ENCODE measurements at regions not wholly inside any gene's neighbourhood (a gene's known extent, or its start where the extent isn't known, plus 50 kb on each side); places are given as distances from the start of the nearest gene placed in this dataset.

DNA sequence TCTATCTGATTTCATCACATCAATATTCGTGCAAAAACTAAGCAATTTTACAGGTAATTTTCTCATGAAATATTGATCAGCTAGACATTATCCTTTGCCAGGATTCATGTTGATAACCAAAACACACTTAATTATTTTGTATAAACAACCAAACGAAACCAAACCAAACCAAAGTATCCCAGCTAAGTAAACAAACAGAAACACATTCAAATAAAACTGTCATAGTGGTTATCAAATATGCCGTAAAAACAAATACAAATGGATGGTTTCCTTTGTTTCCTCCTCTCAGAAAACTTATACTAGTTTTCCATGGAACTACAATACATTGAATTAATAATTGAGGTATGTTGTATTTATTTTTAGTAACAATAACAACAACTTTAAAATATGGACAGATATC lies 777.4 kb downstream of the DSC3 start:
- H3K9ac ChIP-seq (ENCODE audit: low read length) = no peak overlapping the region
- no peak overlapping the region for H2AFZ ChIP-seq (ENCODE audit: insufficient read depth, low read length, poor library complexity)
- H3K4me2 ChIP-seq (ENCODE audit: low read length) = no peak overlapping the region
- H3K79me1 ChIP-seq (ENCODE audit: low read length) = no peaks in the 10 kb centered on the region
- H2BK12ac ChIP-seq (ENCODE audit: low read length) = no peak overlapping the region
- H4K12ac ChIP-seq (ENCODE audit: low read depth, low read length) = no peak overlapping the region
- no peaks in the 10 kb centered on the region for H3K79me2 ChIP-seq (ENCODE audit: control insufficient read depth, insufficient read depth, low read length, poor library complexity)
- no peak overlapping the region for H4K8ac ChIP-seq (ENCODE audit: low read depth, low read length)
- H2AK5ac ChIP-seq (ENCODE audit: low read length) = no peak overlapping the region
- no peaks in the 10 kb centered on the region for H3K9me3 ChIP-seq (ENCODE audit: insufficient read depth, low read depth, low read length)
- H2BK5ac ChIP-seq (ENCODE audit: low read depth, low read length, poor library complexity) = no peak overlapping the region
- H3K36me3 ChIP-seq (ENCODE audit: control insufficient read depth in 1 of 2, insufficient read depth in 2 of 2, low read length in 2 of 2) = no peaks in the 10 kb centered on the region
- H3K4me3 ChIP-seq (ENCODE audit: low read depth, low read length) = no peak overlapping the region
- no peak for DNase-seq
- H2BK120ac ChIP-seq (ENCODE audit: insufficient read depth, low read length, poor library complexity) = no peak overlapping the region
- no peaks in the 10 kb centered on the region for H3K27me3 ChIP-seq (ENCODE audit: insufficient read depth, low read length)
- no peak overlapping the region for H3K4ac ChIP-seq (ENCODE audit: low read depth, low read length)
- H4K91ac ChIP-seq (ENCODE audit: low read depth, low read length) = no peak overlapping the region
- no peak overlapping the region for H3K23ac ChIP-seq (ENCODE audit: low read length)
- no CpG with 5 or more reads among the region's 3 CpGs for WGBS (ENCODE audit: extremely low coverage, insufficient coverage, insufficient read length)
- H3K27ac ChIP-seq (ENCODE audit: low read depth, low read length) = no peak overlapping the region
- no peak overlapping the region for H3K14ac ChIP-seq (ENCODE audit: low read length)
- H3K18ac ChIP-seq (ENCODE audit: low read length) = no peak overlapping the region
- H3K4me1 ChIP-seq (ENCODE audit: control insufficient read depth in 1 of 2, insufficient read depth in 2 of 2, low read length in 2 of 2) = no peaks in the 10 kb centered on the region

DNA sequence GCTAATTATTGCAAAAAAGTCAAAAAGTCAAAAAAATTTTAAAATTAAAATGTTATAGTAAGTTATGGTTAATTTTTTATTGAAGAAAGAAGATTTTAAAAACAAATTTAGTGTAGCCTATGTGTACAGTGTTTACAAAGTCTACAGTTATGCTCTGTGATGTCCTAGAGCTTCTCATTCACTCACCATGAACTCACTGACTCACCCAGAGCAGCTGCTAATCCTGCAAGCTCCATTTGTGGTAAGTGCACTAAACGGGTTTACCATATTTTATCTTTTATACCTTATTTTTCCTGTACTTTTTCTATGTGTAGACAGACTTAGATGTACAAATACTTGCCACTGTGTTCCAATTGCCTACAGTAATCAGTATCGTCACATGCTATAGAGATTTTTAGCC lies 788.2 kb downstream of the DSC3 start:
- H4K91ac ChIP-seq (ENCODE audit: low read depth, low read length) = no peak overlapping the region
- H3K9me3 ChIP-seq (ENCODE audit: insufficient read depth, low read depth, low read length) = no peaks in the 10 kb centered on the region
- no peaks in the 10 kb centered on the region for H3K79me1 ChIP-seq (ENCODE audit: low read length)
- no peak overlapping the region for H3K4me2 ChIP-seq (ENCODE audit: low read length)
- H3K79me2 ChIP-seq (ENCODE audit: control insufficient read depth, insufficient read depth, low read length, poor library complexity) = no peaks in the 10 kb centered on the region
- H3K36me3 ChIP-seq (ENCODE audit: control insufficient read depth in 1 of 2, insufficient read depth in 2 of 2, low read length in 2 of 2) = no peaks in the 10 kb centered on the region
- H2AFZ ChIP-seq (ENCODE audit: insufficient read depth, low read length, poor library complexity) = no peak overlapping the region
- no peak overlapping the region for H3K9ac ChIP-seq (ENCODE audit: low read length)
- no peak overlapping the region for H2BK120ac ChIP-seq (ENCODE audit: insufficient read depth, low read length, poor library complexity)
- no peak overlapping the region for H2BK12ac ChIP-seq (ENCODE audit: low read length)
- H4K12ac ChIP-seq (ENCODE audit: low read depth, low read length) = no peak overlapping the region
- no peak overlapping the region for H3K4me3 ChIP-seq (ENCODE audit: low read depth, low read length)
- H3K4ac ChIP-seq (ENCODE audit: low read depth, low read length) = no peak overlapping the region
- no peak overlapping the region for H2BK5ac ChIP-seq (ENCODE audit: low read depth, low read length, poor library complexity)
- H4K8ac ChIP-seq (ENCODE audit: low read depth, low read length) = no peak overlapping the region
- no peak overlapping the region for H3K27ac ChIP-seq (ENCODE audit: low read depth, low read length)
- DNase-seq = no peak
- no peak overlapping the region for H3K18ac ChIP-seq (ENCODE audit: low read length)
- no peak overlapping the region for H2AK5ac ChIP-seq (ENCODE audit: low read length)
- H3K23ac ChIP-seq (ENCODE audit: low read length) = no peak overlapping the region
- no peaks in the 10 kb centered on the region for H3K27me3 ChIP-seq (ENCODE audit: insufficient read depth, low read length)
- H3K4me1 ChIP-seq (ENCODE audit: control insufficient read depth in 1 of 2, insufficient read depth in 2 of 2, low read length in 2 of 2) = no peaks in the 10 kb centered on the region
- WGBS (ENCODE audit: extremely low coverage, insufficient coverage, insufficient read length) = no CpG with 5 or more reads among the region's 2 CpGs
- H3K14ac ChIP-seq (ENCODE audit: low read length) = no peak overlapping the region

DNA sequence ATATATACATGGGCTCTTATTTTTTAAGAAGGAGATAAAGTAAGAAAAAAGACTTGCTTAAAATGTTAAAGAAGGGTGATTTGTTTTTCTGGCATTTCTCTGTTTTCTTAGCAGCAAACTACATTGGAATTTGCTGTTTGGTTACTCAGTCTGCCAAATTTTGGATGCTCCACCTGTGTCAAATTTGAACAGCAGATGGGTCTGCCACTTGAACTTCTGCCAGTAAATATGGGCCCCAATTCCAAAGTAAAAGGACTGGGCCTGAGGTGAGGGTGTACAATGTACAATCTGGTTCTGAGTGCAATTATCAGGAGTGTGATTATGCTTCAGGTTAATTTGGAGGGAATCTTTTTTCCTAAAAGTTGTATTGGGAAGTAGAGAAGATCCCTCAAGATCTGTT lies 794.5 kb downstream of the DSC3 start:
- Histone ChIP-seq H3K9me3 (ENCODE audit: insufficient read depth, low read depth, low read length) (no peaks in the 10 kb centered on the region), H3K79me2 (ENCODE audit: control insufficient read depth, insufficient read depth, low read length, poor library complexity) (no peaks in the 10 kb centered on the region), H3K23ac (ENCODE audit: low read length) (no peak overlapping the region)

DNA sequence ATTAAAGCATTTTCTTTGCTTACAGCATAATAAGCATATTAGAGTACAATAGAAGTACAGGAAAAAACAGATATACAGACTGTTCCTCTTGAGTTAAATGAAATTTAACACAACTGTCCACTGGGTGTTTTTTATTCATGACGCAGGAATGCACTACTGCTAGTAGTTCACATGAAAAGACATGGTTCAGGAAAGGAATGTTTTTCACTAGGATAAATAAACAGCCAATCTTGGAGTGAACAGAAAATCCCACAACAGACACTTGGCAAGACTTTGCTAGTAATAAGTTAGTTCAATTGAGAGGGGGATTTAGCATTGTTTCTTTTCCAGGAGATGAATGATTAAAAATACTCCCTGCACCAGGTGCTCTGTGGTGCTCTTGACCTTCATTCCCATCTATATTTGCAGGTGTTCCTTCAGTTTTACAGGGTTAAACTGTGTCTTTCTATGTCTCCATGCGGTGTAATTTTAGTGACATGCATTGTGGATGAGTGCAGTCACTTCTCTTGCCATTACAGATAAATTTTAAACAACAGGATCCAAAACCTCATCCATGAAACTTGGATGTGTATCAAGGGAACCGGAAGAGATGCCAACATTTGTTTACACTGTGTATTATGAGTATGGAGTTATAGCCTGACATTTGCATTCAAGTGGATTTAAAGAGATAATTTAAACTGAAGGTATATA lies 796.6 kb downstream of the DSC3 start:
- Histone ChIP-seq H3K23ac (ENCODE audit: low read length) (no peak overlapping the region), H3K27ac (ENCODE audit: low read depth, low read length) (no peak overlapping the region), H2BK120ac (ENCODE audit: insufficient read depth, low read length, poor library complexity) (no peak overlapping the region), H3K4ac (ENCODE audit: low read depth, low read length) (no peak overlapping the region), H2AFZ (ENCODE audit: insufficient read depth, low read length, poor library complexity) (no peak overlapping the region), H2BK5ac (ENCODE audit: low read depth, low read length, poor library complexity) (no peak overlapping the region), H3K79me1 (ENCODE audit: low read length) (no peaks in the 10 kb centered on the region), H3K9ac (ENCODE audit: low read length) (no peak overlapping the region), H2BK12ac (ENCODE audit: low read length) (no peak overlapping the region), H3K4me2 (ENCODE audit: low read length) (no peak overlapping the region), H4K12ac (ENCODE audit: low read depth, low read length) (no peak overlapping the region), H2AK5ac (ENCODE audit: low read length) (no peak overlapping the region), H3K27me3 (ENCODE audit: insufficient read depth, low read length) (no peaks in the 10 kb centered on the region), H3K9me3 (ENCODE audit: insufficient read depth, low read depth, low read length) (no peaks in the 10 kb centered on the region), H3K79me2 (ENCODE audit: control insufficient read depth, insufficient read depth, low read length, poor library complexity) (no peaks in the 10 kb centered on the region), H3K18ac (ENCODE audit: low read length) (no peak overlapping the region), H4K91ac (ENCODE audit: low read depth, low read length) (no peak overlapping the region), H3K36me3 (ENCODE audit: control insufficient read depth in 1 of 2, insufficient read depth in 2 of 2, low read length in 2 of 2) (no peaks in the 10 kb centered on the region), H3K4me3 (ENCODE audit: low read depth, low read length) (no peak overlapping the region), H4K8ac (ENCODE audit: low read depth, low read length) (no peak overlapping the region), H3K14ac (ENCODE audit: low read length) (no peak overlapping the region), H3K4me1 (ENCODE audit: control insufficient read depth in 1 of 2, insufficient read depth in 2 of 2, low read length in 2 of 2) (no peaks in the 10 kb centered on the region)
- no peak for DNase-seq
- WGBS (ENCODE audit: extremely low coverage, insufficient coverage, insufficient read length) = no CpG with 5 or more reads among the region's 3 CpGs

More for the DNA sequence above, 794.5 kb downstream of the DSC3 start:
- no peak overlapping the region for H2AK5ac ChIP-seq (ENCODE audit: low read length)
- H3K4me3 ChIP-seq (ENCODE audit: low read depth, low read length) = no peak overlapping the region
- H4K8ac ChIP-seq (ENCODE audit: low read depth, low read length) = no peak overlapping the region
- H3K36me3 ChIP-seq (ENCODE audit: control insufficient read depth in 1 of 2, insufficient read depth in 2 of 2, low read length in 2 of 2) = no peaks in the 10 kb centered on the region
- H3K4me2 ChIP-seq (ENCODE audit: low read length) = no peak overlapping the region
- H2BK5ac ChIP-seq (ENCODE audit: low read depth, low read length, poor library complexity) = no peak overlapping the region
- H3K4ac ChIP-seq (ENCODE audit: low read depth, low read length) = no peak overlapping the region
- no peak overlapping the region for H3K9ac ChIP-seq (ENCODE audit: low read length)
- no peak overlapping the region for H2AFZ ChIP-seq (ENCODE audit: insufficient read depth, low read length, poor library complexity)
- H3K14ac ChIP-seq (ENCODE audit: low read length) = no peak overlapping the region
- H3K18ac ChIP-seq (ENCODE audit: low read length) = no peak overlapping the region
- no peak overlapping the region for H4K12ac ChIP-seq (ENCODE audit: low read depth, low read length)
- H3K27me3 ChIP-seq (ENCODE audit: insufficient read depth, low read length) = no peaks in the 10 kb centered on the region
- no peaks in the 10 kb centered on the region for H3K79me1 ChIP-seq (ENCODE audit: low read length)
- no peak for DNase-seq
- H4K91ac ChIP-seq (ENCODE audit: low read depth, low read length) = no peak overlapping the region
- H3K4me1 ChIP-seq (ENCODE audit: control insufficient read depth in 1 of 2, insufficient read depth in 2 of 2, low read length in 2 of 2) = no peaks in the 10 kb centered on the region
- H3K27ac ChIP-seq (ENCODE audit: low read depth, low read length) = no peak overlapping the region
- H2BK120ac ChIP-seq (ENCODE audit: insufficient read depth, low read length, poor library complexity) = no peak overlapping the region
- H2BK12ac ChIP-seq (ENCODE audit: low read length) = no peak overlapping the region
